B cell (primary cell): ENCODE measurements at regions not wholly inside any gene's neighbourhood (a gene's known extent, or its start where the extent isn't known, plus 50 kb on each side); places are given as distances from the start of the nearest gene placed in this dataset.

Source experiments
- ATAC-seq: fragments of 200-7000 bp; cut with Tn5 transposase; one replicate; pipeline ENCODE4 v1.10.0; 2021; ENCODE audit warnings: low read depth, mild to moderate bottlenecking, moderate number of reproducible peaks, moderate library complexity
- CTCF ChIA-PET: fragments of 350-600 bp; sonication (Branson Sonifier 250); formaldehyde crosslinking; loops from one replicate; lab custom pipeline; 2021; ENCODE audit warnings: antibody characterized with exemption, inconsistent platforms; lab: Charles Lee
- POLR2A ChIA-PET: fragments of 350-600 bp; sonication (Branson Sonifier 250); formaldehyde crosslinking; loops from one replicate; lab custom pipeline; 2021; ENCODE audit warnings: antibody characterized with exemption; lab: Charles Lee
- DNase-seq: peaks from one replicate; pipeline ENCODE4 v3.0.0; 2013
- H2AFZ ChIP-seq: 2 replicates; pipeline ENCODE4 v1.6.1; 2012; ENCODE audit warnings: mild to moderate bottlenecking, low read depth, low read length; ENCODE audit not compliant: insufficient read depth, poor library complexity, severe bottlenecking
- H3K27ac ChIP-seq, 2 donors: 1 replicate in 1 of 2; 2 replicates in 1 of 2; pipeline ENCODE4 v1.5.1; 2012 to 2013; ENCODE audit warnings: low read length in 2 of 2, mild to moderate bottlenecking in 2 of 2, moderate library complexity in 1 of 2
- H3K27me3 ChIP-seq, 4 experiments: fragments of 200-600 bp in 1 of 4; sonication (generic) in 1 of 4; replicated peaks in 1 of 4; 1 replicate in 2 of 4; 2 replicates in 2 of 4; pipeline versions ENCODE4 v1.6.1 to v1.7.0; 2013 to 2016; ENCODE audit warnings: low read length in 3 of 4, mild to moderate bottlenecking in 2 of 4, mixed read lengths in 1 of 4, moderate library complexity in 1 of 4; ENCODE audit not compliant: insufficient read depth in 4 of 4, control insufficient read depth in 3 of 4; ENCODE audit errors: control extremely low read depth in 1 of 4
- H3K36me3 ChIP-seq, 2 experiments: replicated peaks in 1 of 2; 1 replicate in 1 of 2; 2 replicates in 1 of 2; pipeline versions ENCODE4 v1.6.1 to v1.7.1; 2013; ENCODE audit warnings: low read length in 1 of 2; ENCODE audit not compliant: insufficient read depth in 2 of 2, control insufficient read depth in 1 of 2; ENCODE audit errors: control extremely low read depth in 1 of 2, extremely low read depth in 1 of 2
- H3K4me1 ChIP-seq, 2 donors: fragments of 200-600 bp in 1 of 2; sonication (generic) in 1 of 2; 1 replicate in 1 of 2; 2 replicates in 1 of 2; pipeline versions ENCODE4 v1.5.1 to v1.6.1; 2013 to 2017; ENCODE audit warnings: low read length in 2 of 2; ENCODE audit not compliant: control insufficient read depth in 2 of 2, insufficient read depth in 2 of 2
- H3K4me2 ChIP-seq: replicated peaks from 2 replicates; pipeline ENCODE3; 2012; ENCODE audit warnings: mild to moderate bottlenecking, low read depth, low read length; ENCODE audit not compliant: poor library complexity, severe bottlenecking
- H3K4me3 ChIP-seq, 5 experiments: fragments of 200-600 bp in 1 of 5; sonication (generic) in 1 of 5; 1 replicate in 3 of 5; 2 replicates in 2 of 5; pipeline versions ENCODE4 v1.5.1 to v1.7.0; 2011 to 2016; ENCODE audit warnings: low read length in 4 of 5, mild to moderate bottlenecking in 4 of 5, low read depth in 2 of 5, control low read depth in 1 of 5, moderate library complexity in 1 of 5; ENCODE audit not compliant: insufficient read depth in 1 of 5; ENCODE audit errors: control extremely low read depth in 1 of 5, extremely low read depth in 1 of 5
- H3K79me2 ChIP-seq: fragments of 200-600 bp; sonication (generic); one replicate; pipeline ENCODE4 v1.6.0; 2016; ENCODE audit warnings: low read length; ENCODE audit not compliant: control insufficient read depth, insufficient read depth
- H3K9ac ChIP-seq: fragments of 200-600 bp; sonication (generic); 2 replicates; pipeline ENCODE4 v1.6.1; 2017; ENCODE audit warnings: mild to moderate bottlenecking, low read length, moderate library complexity
- H3K9me3 ChIP-seq, 3 donors: one replicate each; pipeline versions ENCODE4 v1.6.1 to v1.7.1; 2013; ENCODE audit warnings: low read length in 2 of 3; ENCODE audit not compliant: control insufficient read depth in 2 of 3, insufficient read depth in 1 of 3; ENCODE audit errors: control extremely low read depth in 1 of 3
- H4K20me1 ChIP-seq: 2 replicates; pipeline ENCODE4 v1.6.0; 2012; ENCODE audit warnings: mild to moderate bottlenecking, low read length; ENCODE audit not compliant: insufficient read depth, control insufficient read depth, poor library complexity, severe bottlenecking
- H3K27ac Mint-ChIP-seq: one replicate; pipeline ENCODE4 v1.8.0; 2021; ENCODE audit warnings: mixed read lengths
- H3K27me3 Mint-ChIP-seq: one replicate; pipeline ENCODE4 v1.8.0; 2021; ENCODE audit warnings: mixed read lengths
- H3K4me1 Mint-ChIP-seq: one replicate; pipeline ENCODE4 v1.8.0; 2021; ENCODE audit warnings: mixed read lengths
- H3K4me3 Mint-ChIP-seq: one replicate; pipeline ENCODE4 v1.8.0; 2021; ENCODE audit warnings: mixed read lengths
- H3K9me3 Mint-ChIP-seq: one replicate; pipeline ENCODE4 v1.8.0; 2022; ENCODE audit warnings: mixed read lengths; ENCODE audit not compliant: insufficient read depth
- EZH2 ChIP-seq: IDR thresholded peaks from 2 replicates; pipeline ENCODE4 v1.6.1; 2012; ENCODE audit warnings: borderline replicate concordance, low read depth, mild to moderate bottlenecking, moderate library complexity, low read length; ENCODE audit not compliant: insufficient read depth, poor library complexity, severe bottlenecking
- WGBS: methylation state at CpG from one replicate; pipeline ENCODE4 v1.1.5; 2013; ENCODE audit warnings: missing lambda C conversion rate; ENCODE audit not compliant: insufficient coverage; 5-methylcytosine and 5-hydroxymethylcytosine counted together
- intact Hi-C: fragments of 100-400 bp; cut with micrococcal nuclease; formaldehyde crosslinking; loops from one replicate; pipeline ENCODE4 v1.10.0; 2022
- TF ChIP-seq, protein P1 (sequence below): fragments of 200-600 bp; IDR thresholded peaks from one replicate; pipeline ENCODE4 v1.8.0; 2022; ENCODE audit warnings: antibody characterized with exemption, mild to moderate bottlenecking

DNA sequence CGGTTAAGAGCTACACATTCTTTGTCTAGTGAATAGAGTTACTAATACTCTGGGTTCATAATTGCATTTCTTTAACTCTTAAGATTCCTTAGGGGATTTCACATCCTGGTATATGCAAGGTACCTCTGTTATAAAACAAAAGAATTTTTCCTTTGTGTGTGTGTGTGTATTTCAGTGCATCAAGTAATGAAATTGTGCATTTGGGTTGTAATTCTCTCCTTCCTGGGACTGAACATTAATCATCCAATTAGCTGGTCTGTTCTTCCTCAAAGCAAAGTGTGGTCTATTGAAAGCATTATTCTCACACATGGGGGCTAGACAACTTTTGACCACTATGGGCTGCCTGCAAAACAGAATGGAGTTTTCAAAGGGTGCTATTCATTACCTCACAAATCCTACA lies 74.0 kb downstream of the ZC3H11B start:
- Histone ChIP-seq H3K4me3 (no peak overlapping the region), H2AFZ (no peak overlapping the region), H4K20me1 (no peaks in the 10 kb centered on the region), H3K4me1 (no peaks in the 10 kb centered on the region), H3K4me2 (no peak overlapping the region), H3K27me3 (no peaks in the 10 kb centered on the region), H3K79me2 (no peaks in the 10 kb centered on the region), H3K27ac (no peak overlapping the region), H3K9ac (no peak overlapping the region), H3K9me3 (no peaks in the 10 kb centered on the region), H3K36me3 (no peaks in the 10 kb centered on the region)
- POLR2A ChIA-PET, result no interaction called here
- H3K27ac Mint-ChIP-seq, result no peak overlapping the region
- WGBS, result no CpG with 5 or more reads among the region's 1 CpG
- ATAC-seq (no peak), DNase-seq (no peak)
- intact Hi-C loops, result no loop called here
- no peak overlapping the region for H3K4me3 Mint-ChIP-seq
- TF ChIP-seq, protein P1, sequence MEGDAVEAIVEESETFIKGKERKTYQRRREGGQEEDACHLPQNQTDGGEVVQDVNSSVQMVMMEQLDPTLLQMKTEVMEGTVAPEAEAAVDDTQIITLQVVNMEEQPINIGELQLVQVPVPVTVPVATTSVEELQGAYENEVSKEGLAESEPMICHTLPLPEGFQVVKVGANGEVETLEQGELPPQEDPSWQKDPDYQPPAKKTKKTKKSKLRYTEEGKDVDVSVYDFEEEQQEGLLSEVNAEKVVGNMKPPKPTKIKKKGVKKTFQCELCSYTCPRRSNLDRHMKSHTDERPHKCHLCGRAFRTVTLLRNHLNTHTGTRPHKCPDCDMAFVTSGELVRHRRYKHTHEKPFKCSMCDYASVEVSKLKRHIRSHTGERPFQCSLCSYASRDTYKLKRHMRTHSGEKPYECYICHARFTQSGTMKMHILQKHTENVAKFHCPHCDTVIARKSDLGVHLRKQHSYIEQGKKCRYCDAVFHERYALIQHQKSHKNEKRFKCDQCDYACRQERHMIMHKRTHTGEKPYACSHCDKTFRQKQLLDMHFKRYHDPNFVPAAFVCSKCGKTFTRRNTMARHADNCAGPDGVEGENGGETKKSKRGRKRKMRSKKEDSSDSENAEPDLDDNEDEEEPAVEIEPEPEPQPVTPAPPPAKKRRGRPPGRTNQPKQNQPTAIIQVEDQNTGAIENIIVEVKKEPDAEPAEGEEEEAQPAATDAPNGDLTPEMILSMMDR, result no peak
- no peak for TF ChIP-seq EZH2
- H3K4me1 Mint-ChIP-seq, result no peaks in the 10 kb centered on the region
- CTCF ChIA-PET, result no interaction called here
- H3K9me3 Mint-ChIP-seq, result no peaks in the 10 kb centered on the region
- H3K27me3 Mint-ChIP-seq, result no peaks in the 10 kb centered on the region

DNA sequence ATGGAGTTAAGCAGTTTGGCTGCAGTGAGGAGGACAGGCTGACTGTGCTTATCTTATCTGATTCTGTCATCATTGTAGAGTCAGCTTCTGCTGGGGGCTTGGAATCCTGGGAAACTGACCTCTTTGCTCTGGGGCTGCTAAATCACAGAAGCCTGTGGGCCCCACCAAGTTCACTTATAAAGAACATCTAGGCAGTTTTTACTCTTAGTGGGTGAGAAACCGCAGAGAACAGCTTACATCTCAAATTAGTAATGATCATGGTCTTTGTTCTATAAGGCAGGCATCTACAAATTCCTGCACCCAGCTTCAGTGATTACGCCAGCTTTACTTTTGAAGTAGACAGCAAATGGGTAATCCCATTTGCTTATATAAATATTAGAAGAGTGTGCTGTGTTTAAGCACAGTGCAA lies 75.7 kb downstream of the ZC3H11B start:
- H3K4me1 Mint-ChIP-seq, result no peaks in the 10 kb centered on the region
- no peaks in the 10 kb centered on the region for H3K9me3 Mint-ChIP-seq
- POLR2A ChIA-PET, result no interaction called here
- Histone ChIP-seq H3K4me1 (no peaks in the 10 kb centered on the region), H3K9me3 (no peaks in the 10 kb centered on the region), H2AFZ (no peak overlapping the region), H3K4me3 (no peak overlapping the region), H3K9ac (no peak overlapping the region), H4K20me1 (no peaks in the 10 kb centered on the region), H3K27me3 (no peaks in the 10 kb centered on the region), H3K4me2 (no peak overlapping the region), H3K27ac (no peak overlapping the region), H3K79me2 (no peaks in the 10 kb centered on the region), H3K36me3 (no peaks in the 10 kb centered on the region)
- no peak overlapping the region for H3K27ac Mint-ChIP-seq
- no CpG with 5 or more reads among the region's 2 CpGs for WGBS
- ATAC-seq, result no peak
- CTCF ChIA-PET, result no interaction called here
- H3K27me3 Mint-ChIP-seq, result no peaks in the 10 kb centered on the region
- no peak for TF ChIP-seq EZH2
- TF ChIP-seq, protein P1, result no peak
- H3K4me3 Mint-ChIP-seq, result no peak overlapping the region
- no peak for DNase-seq
- intact Hi-C loops, result no loop called here
